Uterus (tissue), 3 donors: ENCODE measurements at regions not wholly inside any gene's neighbourhood (a gene's known extent, or its start where the extent isn't known, plus 50 kb on each side); places are given as distances from the start of the nearest gene placed in this dataset.

Experiments used
- DNase-seq, 2 donors: peaks; one replicate each; pipeline ENCODE4 v3.0.0-alpha.2; 2019 to 2020
- H3K27ac ChIP-seq, 2 donors: fragments of 200-600 bp; sonication (generic); 1 replicate in 1 of 2; 2 replicates in 1 of 2; pipeline ENCODE4 v1.5.1; 2016 to 2018
- H3K27me3 ChIP-seq, 2 donors: fragments of 200-600 bp; sonication (generic); one replicate each; pipeline ENCODE4 v1.5.1; 2018 to 2019; ENCODE audit warnings: control low read depth in 1 of 2
- H3K36me3 ChIP-seq, 2 donors: fragments of 200-600 bp; sonication (generic); one replicate each; pipeline ENCODE4 v1.5.1; 2019; ENCODE audit warnings: control low read depth in 1 of 2
- H3K4me1 ChIP-seq, 2 donors: fragments of 200-600 bp; sonication (generic); one replicate each; pipeline ENCODE4 v1.5.1; 2018 to 2019; ENCODE audit warnings: control low read depth in 1 of 2
- H3K4me3 ChIP-seq, 2 donors: fragments of 200-600 bp; sonication (generic); 1 replicate in 1 of 2; 2 replicates in 1 of 2; pipeline ENCODE4 v1.5.1; 2018 to 2019; ENCODE audit warnings: mild to moderate bottlenecking in 1 of 2
- H3K9me3 ChIP-seq, 2 donors: fragments of 200-600 bp; sonication (generic); one replicate each; pipeline ENCODE4 v1.5.1; 2019; ENCODE audit warnings: control low read depth in 1 of 2
- CTCF ChIP-seq, 4 experiments: fragments of 200-600 bp in 2 of 4; fragments of 450-650 bp in 2 of 4; sonication (generic) in 2 of 4; IDR thresholded peaks; one replicate each; pipeline ENCODE4 v1.5.1; 2016 to 2019; ENCODE audit warnings: antibody characterized with exemption in 4 of 4, mild to moderate bottlenecking in 2 of 4, moderate library complexity in 1 of 4
- POLR2A ChIP-seq, 2 donors: fragments of 450-650 bp; IDR thresholded peaks; one replicate each; pipeline ENCODE4 v1.6.1; 2016; ENCODE audit warnings: antibody characterized with exemption in 2 of 2, mild to moderate bottlenecking in 1 of 2, moderate library complexity in 1 of 2
- intact Hi-C: fragments of 100-400 bp; cut with DNase I; formaldehyde crosslinking; loops from one replicate; pipeline ENCODE4 v1.15.1; 2023; ENCODE audit warnings: low total_unique reads
- donor health status: DM: yes; HTN: yes; CAD: no.

GRCh38 chr1:221025501-221025900 lies 146.3 kb downstream of the HLX start:
- DNase-seq, result no peak
- Histone ChIP-seq H3K36me3 (no peaks in the 10 kb centered on the region), H3K27ac (no peak overlapping the region), H3K4me1 (no peaks in the 10 kb centered on the region), H3K9me3 (no peaks in the 10 kb centered on the region), H3K4me3 (no peak overlapping the region), H3K27me3 (no peaks in the 10 kb centered on the region)
- intact Hi-C loops, result no loop called here
- TF ChIP-seq POLR2A (IDR thresholded peaks at IDR 0.05) (no peak), CTCF (IDR thresholded peaks at IDR 0.05) (no peak)

- no peaks in the 10 kb centered on the region for H3K36me3 ChIP-seq
- H3K27ac ChIP-seq, result no peak overlapping the region
- TF ChIP-seq CTCF (IDR thresholded peaks at IDR 0.05), result no peak
- no peak for TF ChIP-seq POLR2A (IDR thresholded peaks at IDR 0.05)
- no peaks in the 10 kb centered on the region for H3K4me1 ChIP-seq
- H3K4me3 ChIP-seq, result no peak overlapping the region
- intact Hi-C loops, result no loop called here
- no peaks in the 10 kb centered on the region for H3K9me3 ChIP-seq
- DNase-seq, result no peak
- no peaks in the 10 kb centered on the region for H3K27me3 ChIP-seq
These were observed 146.7 kb downstream of the HLX start for GRCh38 chr1:221025956-221026355.

GRCh38 chr1:221029981-221030649 lies 150.9 kb downstream of the HLX start:
- intact Hi-C loops, result no loop called here
- Histone ChIP-seq H3K27me3 (no peaks in the 10 kb centered on the region), H3K9me3 (no peaks in the 10 kb centered on the region), H3K27ac (no peak overlapping the region), H3K36me3 (no peaks in the 10 kb centered on the region), H3K4me1 (no peaks in the 10 kb centered on the region), H3K4me3 (no peak overlapping the region)
- TF ChIP-seq CTCF (IDR thresholded peaks at IDR 0.05), result no peak
- TF ChIP-seq POLR2A (IDR thresholded peaks at IDR 0.05), result no peak
- no peak for DNase-seq

- intact Hi-C loops, result no loop called here
- H3K4me1 ChIP-seq, result no peaks in the 10 kb centered on the region
- TF ChIP-seq CTCF (IDR thresholded peaks at IDR 0.05) (no peak), POLR2A (IDR thresholded peaks at IDR 0.05) (no peak)
These were observed 151.7 kb downstream of the HLX start for GRCh38 chr1:221030990-221031389.

GRCh38 chr1:221031458-221032203 lies 152.4 kb downstream of the HLX start:
- intact Hi-C loops, result no loop called here
- Histone ChIP-seq H3K36me3 (no peaks in the 10 kb centered on the region), H3K27ac (no peak overlapping the region), H3K27me3 (no peaks in the 10 kb centered on the region), H3K4me1 (no peaks in the 10 kb centered on the region), H3K4me3 (no peak overlapping the region), H3K9me3 (no peaks in the 10 kb centered on the region)
- TF ChIP-seq POLR2A (IDR thresholded peaks at IDR 0.05) (no peak), CTCF (IDR thresholded peaks at IDR 0.05) (no peak)
- no peak for DNase-seq

More at GRCh38 chr1:221030990-221031389, 151.7 kb downstream of the HLX start:
- H3K27me3 ChIP-seq, result no peaks in the 10 kb centered on the region
- H3K4me3 ChIP-seq, result no peak overlapping the region
- no peak for DNase-seq
- no peaks in the 10 kb centered on the region for H3K36me3 ChIP-seq
- H3K9me3 ChIP-seq, result no peaks in the 10 kb centered on the region
- H3K27ac ChIP-seq, result no peak overlapping the region
